ENCODE measurements at regions not wholly inside any gene's neighbourhood (a gene's known extent, or its start where the extent isn't known, plus 50 kb on each side); places are given as distances from the start of the nearest gene placed in this dataset.

DNA sequence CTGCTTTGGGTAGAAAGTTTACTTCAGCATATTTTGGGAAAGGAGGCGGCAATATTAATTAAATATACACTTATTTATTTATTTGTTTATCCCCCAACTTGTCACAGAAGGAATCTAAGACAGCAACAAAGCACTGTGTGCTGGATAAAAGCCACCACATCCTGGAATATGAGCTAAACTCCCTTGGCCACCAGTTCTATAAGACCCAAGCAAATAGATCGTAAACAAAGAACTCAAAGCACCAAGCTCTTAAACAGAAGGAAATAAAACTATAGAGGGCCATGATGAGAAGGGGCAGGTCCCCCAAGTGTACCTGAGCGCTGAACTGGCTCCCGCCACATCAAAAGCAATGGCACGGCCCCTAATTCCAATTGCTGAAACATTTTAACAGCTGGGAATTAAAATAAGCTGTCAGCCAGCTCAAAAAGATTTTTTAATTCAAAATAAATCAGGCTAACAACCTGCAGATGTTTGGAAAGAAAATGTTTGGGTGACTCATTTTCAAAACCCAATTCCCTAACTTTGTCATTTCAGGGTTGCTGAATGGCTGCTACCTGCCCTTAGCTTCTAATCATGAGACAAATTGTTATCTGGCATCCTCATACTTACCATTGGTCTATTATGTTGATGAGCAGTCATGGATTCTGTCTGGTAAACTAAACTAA is 127.1 kb downstream of the SLC30A10 start:
- no peak for DNase-seq (ENCODE audit: low read depth)

DNA sequence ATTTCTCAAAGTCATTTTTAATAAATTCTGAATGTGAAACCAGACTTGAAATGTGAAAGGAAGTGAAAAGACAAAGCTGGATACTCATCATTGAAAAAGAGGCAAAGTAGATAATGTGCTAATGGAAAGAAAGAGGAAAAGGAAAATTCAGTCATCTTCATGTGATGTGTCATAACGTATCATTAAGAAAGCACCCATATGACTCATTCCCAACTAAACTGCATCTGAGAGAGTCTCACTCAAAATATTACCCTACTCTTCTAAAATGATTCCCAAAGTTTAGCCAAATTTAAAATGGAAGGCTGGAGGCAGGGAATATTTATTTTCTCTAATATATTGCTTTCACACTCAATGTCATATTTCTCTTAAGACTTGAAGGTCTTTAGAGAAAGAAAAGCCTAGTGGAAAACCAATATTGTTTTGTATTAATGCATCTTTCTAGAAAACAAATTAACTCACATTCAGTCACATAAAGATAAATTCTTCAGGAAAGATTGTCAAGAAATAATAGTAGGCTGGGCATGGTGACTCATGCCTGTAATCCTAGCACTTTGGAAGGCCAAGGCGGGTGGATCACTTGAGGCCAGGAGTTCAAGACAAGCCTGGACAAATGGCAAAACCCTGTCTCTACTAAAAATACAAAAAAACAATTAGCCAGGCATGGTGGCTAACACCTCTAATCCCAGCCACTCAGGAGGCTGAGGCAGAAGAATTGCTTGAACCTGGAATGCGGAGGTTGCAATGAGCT is 129.9 kb downstream of the SLC30A10 start:
- peak; percentile 39 for DNase-seq (ENCODE audit: low read depth)

DNA sequence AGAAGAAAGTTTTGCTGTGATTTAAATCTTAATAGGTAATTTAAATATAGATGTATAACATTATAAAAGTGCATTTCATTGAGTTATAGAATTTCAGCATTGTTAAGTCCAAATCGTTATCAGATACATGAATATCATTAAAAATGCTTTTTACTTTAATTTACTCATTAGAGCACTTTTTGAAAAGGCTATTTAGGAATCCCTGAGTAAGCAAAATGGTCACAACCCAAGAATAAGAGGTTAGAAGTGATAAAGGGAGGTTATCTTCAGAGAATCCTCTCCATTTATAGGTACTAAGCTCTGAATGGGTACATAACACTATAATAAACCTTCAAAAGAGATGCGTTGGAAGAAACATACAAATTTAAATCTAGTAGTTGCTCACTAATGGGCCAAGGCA is 130.7 kb downstream of the SLC30A10 start:
- DNase-seq (ENCODE audit: low read depth) = no peak

DNA sequence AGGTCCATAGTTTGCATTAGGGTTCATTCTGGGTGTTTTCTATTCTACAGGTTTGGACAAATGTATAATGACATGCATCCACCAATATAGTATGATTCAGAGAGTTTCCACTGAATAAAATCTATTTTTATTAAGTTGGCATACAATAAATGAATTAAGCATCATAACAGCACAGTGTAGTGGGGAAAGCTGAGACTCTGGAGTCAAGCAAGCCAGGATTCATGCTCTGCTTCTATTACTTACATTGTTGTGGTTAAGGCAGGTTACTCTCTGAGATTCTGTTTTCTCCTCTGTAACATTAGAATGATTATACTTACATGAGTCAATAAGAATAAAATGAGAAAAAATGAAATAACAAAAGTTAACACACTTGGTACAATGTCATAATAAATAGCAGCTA is 131.3 kb downstream of the SLC30A10 start:
- DNase-seq (ENCODE audit: low read depth) = no peak

DNA sequence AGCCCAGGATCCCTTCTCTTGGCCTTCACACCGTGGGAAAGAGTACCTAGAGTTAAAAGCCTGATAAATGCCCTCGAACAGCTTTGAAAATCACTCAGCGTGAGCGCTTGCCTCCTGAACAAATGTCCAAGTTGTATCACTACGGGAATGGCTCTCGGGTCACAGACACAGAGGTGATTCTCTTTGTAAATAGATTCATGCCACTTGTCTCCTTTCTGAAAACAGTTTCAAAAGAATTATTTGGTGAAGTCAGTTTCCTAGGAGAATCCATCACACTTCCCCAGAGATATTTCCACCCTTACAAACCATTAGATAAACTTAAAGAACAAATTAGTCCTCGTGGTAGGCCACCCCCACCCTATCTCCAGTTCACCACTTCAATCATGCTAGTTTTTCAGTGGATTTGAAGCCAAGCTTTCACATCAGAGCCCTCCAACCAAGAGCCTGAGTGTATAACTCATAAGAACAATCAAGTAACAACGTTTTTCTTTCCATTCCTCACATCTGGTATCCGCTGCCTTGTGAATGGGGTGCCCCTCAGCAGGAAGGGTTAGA is 132.9 kb downstream of the SLC30A10 start:
- DNase-seq (ENCODE audit: low read depth) = no peak

DNA sequence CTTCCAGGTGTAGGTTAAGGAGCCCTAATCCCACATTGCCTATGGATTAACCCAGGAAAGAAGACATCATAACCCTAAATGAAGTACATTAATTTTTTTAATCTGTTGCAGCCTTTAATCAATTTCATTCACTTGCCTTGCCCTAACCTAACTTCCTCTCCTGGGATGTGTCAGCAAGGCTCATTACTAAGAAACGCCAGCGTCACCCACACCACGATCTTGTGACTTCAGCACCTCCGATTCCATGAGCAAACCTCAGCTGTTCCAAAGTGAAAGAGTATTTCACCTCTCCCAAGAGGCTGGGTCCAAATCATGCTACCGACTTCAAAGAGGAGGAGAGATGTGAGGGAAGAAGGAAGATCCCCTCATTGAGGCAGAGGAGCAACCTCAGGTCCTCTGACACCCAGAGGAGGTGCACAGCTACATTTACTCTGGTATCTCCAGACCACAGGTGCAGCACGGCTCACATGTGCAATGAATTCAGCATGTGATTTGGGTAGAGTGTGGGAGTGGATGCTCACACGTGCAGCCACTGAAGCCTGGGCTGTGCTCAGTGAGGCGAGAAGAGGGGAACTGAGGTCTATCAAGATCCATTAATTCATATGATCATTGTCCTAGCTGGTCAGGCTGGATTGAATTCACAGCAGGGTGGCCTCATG is 134.1 kb downstream of the SLC30A10 start:
- DNase-seq (ENCODE audit: low read depth) = no peak

DNA sequence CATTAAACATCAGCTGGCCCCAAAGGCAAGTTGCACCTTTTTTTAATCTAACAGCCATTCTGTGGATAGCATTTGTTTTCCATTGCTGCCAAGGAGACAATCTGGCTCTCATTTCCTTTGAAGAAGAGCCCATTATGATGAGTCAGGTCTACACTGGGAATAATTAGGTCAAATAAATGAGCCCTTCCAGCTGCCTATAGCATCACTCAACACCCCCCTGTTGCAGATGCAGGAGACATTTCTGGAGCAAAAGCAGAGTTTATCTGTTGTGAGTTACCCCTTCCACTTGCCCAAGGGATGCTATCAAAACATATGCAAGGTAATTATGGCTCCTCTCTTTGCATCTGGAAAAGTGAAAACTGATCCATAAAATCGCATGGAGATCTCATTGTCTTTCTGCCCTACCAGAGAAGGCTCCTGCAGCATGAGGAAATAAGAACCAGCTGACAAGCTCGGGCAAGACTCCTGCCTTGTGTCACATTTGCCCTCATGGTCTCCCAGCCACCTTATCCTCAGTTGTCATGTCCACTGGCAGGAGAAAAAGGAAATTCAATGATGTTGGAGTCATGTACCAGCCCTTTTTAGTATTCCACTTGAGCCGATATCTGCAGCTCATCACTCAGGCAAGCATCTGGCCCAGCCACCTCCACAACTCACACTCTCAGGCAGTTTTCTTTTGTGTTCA is 135.9 kb downstream of the SLC30A10 start:
- DNase-seq (ENCODE audit: low read depth) = peak; percentile 82

DNA sequence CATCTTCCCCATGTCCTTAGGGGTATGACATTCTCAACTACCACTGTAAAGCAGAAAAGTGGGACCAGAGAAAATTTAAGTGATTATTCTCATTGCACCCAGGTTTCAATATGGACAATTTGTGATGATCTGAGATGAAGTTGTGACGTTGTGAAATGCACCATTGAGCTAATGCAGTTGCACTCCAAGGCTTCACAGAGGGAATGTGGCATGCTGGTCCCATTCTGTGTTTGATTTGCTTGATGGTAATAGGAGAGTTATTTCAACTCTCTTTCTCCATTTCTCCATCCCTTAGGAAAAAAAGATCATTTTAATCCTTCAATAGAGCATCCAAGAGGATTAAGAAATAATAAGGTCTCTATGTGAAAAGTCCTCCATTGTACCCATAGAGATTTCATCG is 136.6 kb downstream of the SLC30A10 start:
- no peak for DNase-seq (ENCODE audit: low read depth)

DNA sequence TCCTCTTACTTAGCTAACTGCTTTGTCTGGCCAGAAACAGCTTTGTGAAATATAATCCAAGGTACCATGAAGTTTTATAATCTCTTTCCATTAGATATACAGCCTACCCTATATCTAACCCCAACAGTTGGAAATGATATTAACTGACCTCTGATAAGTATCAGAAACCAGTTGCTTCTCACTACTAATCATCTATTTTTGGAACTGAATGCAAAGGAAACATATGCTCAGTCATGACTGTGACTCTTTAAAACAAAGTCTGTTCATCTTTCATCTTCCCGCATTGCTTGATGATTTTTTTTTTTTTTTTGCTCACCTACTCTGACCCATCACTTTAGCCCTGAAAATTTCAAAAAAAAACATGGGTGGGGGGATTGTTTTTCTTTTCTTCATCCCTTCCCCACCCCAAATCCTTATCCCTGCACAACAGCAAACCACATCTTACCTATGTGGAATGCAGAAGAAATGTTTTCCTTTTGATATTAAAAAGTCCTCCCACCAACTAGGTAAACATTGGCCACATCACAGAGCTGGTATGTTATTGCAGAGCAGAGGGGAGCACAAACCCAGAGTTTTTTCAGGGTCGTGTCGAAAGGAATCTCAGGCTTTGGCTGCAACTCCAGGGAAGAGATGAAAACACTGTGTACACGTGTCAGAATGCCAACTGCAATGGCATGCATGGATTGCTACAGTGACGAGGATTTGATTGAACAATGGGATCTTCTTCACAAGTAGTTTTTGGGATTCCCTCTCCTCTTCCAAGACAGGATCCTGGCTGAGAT is 137.3 kb downstream of the SLC30A10 start:
- DNase-seq (ENCODE audit: low read depth) = peak; percentile 23

DNA sequence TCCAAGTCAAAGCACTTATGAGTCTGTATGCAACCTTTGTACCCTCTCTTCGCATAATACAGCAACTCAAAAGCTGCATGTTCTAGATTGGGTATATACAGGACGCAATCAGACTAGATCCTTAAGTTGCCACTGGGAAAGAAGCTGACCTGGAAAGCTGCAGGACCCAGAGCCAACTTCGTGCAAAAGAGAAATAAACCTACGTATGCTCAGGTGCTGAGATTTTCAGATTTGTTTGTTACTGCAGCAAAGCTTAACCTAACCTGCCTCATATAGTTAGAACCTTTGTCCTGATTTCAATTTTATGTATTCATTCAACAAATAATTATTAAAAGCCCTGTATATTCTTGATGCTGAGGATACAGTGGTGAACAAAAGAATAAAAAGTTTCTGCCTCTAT is 139.7 kb downstream of the SLC30A10 start:
- DNase-seq (ENCODE audit: low read depth) = no peak

DNA sequence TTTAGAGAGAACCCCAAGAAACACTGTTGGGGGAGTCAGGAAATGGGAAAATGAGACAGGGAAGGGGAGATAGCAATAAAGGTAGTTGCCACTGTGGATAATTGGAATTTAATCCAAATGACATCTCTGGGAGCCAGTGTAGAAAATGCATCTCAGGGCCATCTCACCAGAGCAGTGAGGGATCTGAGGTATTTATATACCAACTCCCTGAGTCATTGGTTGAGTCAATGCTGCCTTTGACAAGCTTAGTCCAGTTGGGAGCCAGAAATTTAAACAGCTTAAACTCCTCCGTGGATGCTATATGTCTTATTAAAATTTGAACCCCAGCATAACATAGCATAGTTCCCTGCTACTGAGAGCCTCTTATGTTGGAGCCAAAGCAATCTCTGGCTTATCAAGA is 140.3 kb downstream of the SLC30A10 start:
- no peak for DNase-seq (ENCODE audit: low read depth)

DNA sequence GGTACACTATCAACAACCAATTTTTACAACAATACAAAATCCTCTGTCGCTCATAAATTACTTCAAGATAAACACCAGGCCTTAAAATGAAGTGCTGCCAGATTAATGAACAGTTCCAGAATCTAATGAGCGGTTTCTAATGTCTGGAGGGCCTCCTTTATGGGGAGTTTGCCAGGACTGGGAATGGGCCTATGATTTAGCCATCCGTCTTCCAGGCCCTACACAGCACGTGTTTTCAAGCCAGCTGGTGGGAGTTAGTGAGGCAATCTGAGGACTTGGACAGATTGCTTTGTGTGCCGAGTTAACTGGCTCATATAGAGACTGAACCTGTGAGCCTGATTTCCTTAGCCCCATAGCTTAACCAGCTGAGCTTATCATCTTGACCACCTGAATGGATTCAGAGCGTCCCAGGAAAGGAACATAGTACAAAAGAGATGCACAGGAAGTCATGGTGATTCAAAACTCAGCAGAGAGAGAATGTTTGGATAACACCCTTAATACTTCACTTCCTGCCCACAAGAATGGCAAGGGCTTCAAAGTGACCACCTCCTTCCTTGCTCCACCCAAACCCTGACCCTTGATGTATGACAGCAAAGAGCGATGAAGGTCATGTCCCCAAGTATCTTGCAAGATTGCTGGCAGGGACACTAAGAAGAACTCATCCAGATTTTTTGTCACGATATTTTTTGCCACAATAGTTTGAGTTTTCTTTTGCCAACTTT is 143.5 kb downstream of the SLC30A10 start:
- no peak for DNase-seq (ENCODE audit: low read depth)

DNA sequence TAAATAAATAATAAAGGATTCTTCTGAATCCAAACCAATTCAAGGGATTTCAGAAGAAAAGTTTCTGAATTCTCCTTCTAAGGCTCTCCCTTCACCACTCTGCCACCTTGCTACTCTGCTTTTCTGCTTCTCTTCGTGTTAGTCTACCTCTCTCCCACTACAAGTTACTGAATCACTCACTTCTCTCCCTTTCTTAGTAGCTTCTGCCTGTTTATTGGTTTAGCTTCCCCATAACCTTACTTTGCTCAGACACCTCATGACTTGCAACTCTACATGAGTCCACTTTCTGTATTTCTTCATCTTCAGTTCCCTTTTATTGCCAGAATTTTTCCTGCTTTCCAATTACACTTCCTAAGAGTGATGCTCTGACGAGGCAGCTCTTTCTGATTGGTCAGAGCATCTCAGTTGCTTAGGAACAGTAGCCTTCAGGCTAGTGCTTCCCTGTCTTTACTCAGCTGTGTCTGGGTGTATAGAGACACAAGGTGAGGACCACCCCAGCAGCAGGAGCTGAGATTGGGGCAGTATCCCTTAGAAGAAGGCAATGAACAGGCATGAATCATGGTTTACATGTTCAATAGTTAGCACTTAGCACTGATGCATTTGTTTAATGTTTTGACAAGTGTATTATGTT is 144.6 kb downstream of the SLC30A10 start:
- DNase-seq (ENCODE audit: low read depth) = no peak

DNA sequence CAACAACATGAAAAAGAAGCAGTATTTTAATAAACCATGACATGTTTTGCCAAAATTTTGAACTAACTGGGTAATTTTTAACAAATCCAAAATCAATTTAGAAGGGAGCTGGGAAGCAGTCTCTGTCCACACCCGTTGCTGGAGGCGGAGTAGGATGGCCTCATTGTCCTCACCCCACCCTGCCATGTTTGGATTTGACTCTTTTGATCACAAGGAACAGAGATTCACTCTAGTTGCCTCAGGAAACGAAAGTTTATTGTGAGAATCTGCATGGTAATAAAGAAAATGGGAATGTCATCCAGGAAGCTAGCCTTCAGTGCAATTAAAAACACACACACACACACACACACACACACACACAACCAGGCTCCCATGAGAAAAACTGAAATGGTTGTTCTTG is 145.4 kb downstream of the SLC30A10 start:
- no peak for DNase-seq (ENCODE audit: low read depth)

DNA sequence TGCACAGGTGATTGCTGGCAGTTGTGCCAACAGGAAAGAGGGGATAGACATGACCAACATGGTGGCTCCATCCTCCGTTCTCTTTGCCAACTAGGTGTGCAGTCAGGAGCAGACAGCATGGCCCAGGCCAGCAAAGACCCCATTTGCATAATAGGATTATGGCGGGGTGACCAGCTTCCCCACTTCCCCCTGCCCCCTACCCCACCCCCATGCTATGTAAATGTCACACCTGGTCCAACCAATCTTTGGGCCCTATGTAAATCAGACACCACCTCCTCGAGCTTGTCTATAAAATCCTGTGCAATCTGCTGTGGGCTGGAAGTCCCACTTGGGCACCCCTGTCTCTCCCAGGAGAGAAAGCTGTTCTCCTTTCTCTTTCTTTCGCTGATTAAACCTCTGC is 146.0 kb downstream of the SLC30A10 start:
- no peak for DNase-seq (ENCODE audit: low read depth)

DNA sequence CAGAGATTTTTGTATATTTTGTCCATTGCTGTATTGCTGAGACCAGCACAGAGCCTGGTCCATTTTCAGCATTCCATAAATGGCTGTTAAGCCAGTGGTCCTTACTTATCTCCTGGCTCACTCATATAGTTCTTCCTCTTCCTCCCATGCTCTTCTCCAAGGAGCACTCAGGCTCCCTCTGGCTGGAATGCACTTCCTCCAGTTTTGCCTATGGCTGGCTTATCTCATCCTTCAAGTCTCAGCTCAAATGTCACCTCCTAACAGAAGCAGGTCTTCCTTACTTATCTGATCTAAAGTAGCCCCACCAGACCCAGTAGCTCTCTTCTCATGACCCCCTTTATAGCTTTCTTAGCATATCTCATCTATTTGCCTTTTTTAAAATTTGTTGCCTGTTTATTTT is 146.9 kb downstream of the SLC30A10 start:
- no peak for DNase-seq (ENCODE audit: low read depth)

DNA sequence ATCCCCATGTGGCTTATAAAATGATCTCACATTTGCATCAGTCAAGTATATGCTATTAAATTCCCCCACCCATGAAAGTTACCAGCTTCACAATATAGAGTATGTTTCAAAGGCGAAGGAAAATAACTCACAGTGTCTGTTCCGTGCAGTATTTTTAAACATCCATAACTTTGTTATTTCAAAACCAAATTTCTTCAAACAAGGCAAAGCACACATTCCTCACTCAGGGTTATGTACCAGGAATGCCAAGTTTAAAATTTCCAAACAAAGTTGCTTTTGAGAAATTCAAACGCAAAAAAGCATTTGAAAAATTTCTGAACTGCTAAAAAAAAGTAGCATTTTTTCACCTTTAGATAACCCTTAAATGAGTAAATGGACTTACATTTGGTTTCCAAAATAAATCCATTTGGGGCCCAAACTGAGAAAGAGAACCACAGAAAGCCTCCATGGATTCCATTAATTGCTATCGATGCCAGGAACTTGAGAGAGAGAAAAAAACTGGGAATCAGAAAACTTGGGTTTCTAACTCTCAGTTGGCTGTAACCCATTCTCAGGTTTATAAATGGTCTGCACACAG is 149.5 kb downstream of the SLC30A10 start:
- DNase-seq (ENCODE audit: low read depth) = no peak

DNA sequence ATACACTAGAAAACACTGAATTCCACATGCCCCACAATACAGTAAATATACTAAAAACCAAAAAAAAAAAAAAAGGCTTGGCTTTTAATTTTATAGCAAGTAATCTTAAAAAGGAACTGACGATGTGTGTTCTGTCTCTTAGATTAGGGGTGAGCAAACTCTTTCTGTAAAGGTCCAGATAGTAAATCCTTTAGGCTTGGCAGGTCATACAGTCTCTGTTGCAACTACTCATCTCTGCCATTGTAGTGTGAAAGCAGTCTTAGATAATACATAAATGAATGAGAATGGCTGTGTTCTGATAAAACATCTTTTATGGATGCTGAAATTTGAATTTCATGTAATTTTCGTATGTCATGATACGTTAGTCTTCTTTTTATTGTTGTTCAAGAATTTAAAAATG is 150.2 kb downstream of the SLC30A10 start:
- DNase-seq (ENCODE audit: low read depth) = no peak

DNA sequence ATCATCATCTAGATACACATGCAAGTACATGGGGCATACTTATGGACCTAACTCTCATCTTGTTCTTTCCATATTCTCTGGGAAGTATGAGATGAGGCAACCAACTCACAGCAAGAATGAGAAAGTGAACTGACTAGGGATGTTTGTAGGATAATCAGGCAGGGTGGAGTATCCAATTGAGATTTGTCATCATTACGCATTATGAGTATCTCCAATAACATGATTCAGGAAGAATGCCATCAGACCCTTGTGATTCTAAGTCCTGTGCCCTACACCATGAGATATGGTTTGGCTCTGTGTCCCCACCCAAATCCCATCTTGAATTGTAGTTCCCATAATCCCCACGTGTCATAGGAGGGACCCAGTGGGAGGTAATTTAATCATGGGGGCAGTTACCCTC is 154.0 kb downstream of the SLC30A10 start:
- no peak for DNase-seq (ENCODE audit: low read depth)

DNA sequence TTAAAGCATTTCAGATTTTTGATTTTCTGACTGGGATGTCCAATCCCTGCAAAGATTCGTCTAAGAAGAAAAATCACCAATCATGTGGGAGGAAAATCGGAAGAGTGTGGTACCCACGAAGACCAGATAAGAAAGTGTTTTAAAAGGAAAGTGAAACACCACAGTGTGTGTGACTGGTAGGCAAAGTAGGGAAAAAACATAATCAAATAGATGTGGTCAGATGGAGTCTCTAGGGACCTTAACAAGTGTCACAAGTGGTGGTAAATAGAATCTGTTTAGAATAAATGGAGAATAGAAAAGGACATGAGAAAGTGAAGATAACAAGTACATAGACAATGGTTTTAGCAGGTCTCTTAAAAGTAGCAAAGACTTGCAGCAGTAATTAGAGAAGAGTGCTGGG is 154.6 kb downstream of the SLC30A10 start:
- no peak for DNase-seq (ENCODE audit: low read depth)

Data from fibroblast of the conjunctiva (primary cell).